LNCaP clone FGC (cell line): ENCODE measurements at regions not wholly inside any gene's neighbourhood (a gene's known extent, or its start where the extent isn't known, plus 50 kb on each side); places are given as distances from the start of the nearest gene placed in this dataset.

ENCODE experiments used
- DNase-seq: peaks from one replicate; pipeline ENCODE4 v3.0.0-alpha.2; 2011; ENCODE audit warnings: low read depth
- H3K4me3 ChIP-seq: 2 replicates; pipeline ENCODE4 v1.5.1; 2011; ENCODE audit warnings: mild to moderate bottlenecking, low read depth, low read length, control low read depth
- CTCF ChIP-seq: IDR thresholded peaks from 2 replicates; pipeline ENCODE4 v1.5.1; 2012; ENCODE audit warnings: mild to moderate bottlenecking; ENCODE audit not compliant: control insufficient read depth, insufficient read depth; ENCODE audit errors: extremely low read depth

- no peak for TF ChIP-seq CTCF
- no peak overlapping the region for H3K4me3 ChIP-seq
- no peak for DNase-seq
These were observed 95.7 kb downstream of the ICOS start for GRCh38 chr2:204032301-204032700.

DNA sequence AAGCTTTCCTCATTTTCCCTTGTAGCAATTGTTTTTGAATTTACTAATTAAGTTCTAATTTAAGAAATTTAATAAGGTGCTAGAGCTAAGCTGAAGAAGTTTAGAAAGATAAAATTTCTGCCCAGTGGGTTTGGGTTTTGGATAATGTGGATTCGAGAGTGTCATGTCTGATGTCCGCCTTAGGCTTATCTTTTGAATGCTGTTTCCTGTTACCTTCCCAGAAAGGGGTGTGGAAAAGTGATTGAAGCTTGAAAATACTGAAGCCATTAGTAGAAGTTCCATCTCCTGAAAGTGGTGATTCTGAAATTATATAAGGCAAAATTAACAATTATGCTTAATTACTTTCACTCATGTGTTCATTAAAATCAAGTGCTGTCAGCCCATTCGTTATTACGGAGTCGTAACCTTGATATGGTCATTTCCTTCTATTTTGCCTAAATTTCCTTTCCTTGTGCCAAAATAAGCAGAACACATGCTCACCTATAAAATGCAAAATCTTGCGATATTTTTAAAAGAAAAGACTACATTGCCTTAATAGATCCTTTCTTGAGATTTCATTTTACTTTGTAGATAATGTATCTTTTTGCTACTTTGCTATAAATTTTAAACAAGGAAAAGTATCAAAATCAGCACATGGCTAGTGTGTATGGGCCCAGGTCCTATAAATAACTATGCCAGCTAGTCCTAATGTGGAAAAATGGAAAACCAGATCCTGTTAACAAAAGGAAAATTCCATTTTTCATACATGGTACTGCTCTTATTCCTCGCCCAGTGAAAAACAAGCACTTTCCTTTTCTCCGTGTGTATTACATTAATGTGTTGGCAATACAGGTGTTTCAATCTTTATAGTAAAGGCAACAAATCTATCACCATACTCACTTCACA lies 97.3 kb downstream of the ICOS start:
- DNase-seq: no peak
- TF ChIP-seq CTCF: no peak
- no peak overlapping the region for H3K4me3 ChIP-seq

DNA sequence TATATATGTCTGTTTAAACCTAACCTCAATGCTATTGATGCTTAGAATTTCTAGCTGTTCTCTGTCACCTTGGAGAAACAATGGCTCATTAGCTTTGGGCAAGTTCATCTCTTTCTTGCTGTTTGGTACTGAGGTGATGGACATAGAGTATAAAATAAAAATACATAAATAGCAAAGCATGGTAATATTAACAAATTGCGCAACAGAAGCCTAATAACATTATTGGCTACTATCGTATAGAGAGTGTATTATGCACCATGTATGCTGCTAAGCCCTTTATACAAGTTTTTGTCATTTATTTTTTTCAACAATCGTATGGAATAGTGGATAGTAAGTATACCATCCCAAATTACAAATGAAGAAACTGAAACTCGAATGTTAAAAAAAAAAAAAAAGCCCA lies 100.1 kb downstream of the ICOS start:
- no peak for DNase-seq
- no peak overlapping the region for H3K4me3 ChIP-seq
- no peak for TF ChIP-seq CTCF

DNA sequence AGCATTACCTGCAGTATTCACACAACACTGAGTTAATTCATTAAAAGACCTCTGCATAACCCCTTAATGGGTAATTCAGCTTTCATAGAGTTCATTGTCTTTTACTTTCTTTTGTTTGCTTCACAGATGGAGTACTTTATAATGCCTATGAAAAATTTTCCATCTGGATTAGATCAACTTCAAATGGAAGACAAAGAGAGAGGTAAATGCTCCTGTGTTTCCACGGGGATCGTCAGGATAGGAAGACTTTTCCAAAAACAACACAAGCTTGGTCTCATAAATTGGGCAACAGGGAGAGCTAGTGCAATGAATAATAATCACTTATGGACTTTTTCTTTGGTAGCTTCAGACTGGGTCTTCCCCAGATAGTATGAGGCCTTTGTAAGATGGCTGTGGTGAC lies 100.7 kb downstream of the ICOS start:
- no peak overlapping the region for H3K4me3 ChIP-seq

DNA sequence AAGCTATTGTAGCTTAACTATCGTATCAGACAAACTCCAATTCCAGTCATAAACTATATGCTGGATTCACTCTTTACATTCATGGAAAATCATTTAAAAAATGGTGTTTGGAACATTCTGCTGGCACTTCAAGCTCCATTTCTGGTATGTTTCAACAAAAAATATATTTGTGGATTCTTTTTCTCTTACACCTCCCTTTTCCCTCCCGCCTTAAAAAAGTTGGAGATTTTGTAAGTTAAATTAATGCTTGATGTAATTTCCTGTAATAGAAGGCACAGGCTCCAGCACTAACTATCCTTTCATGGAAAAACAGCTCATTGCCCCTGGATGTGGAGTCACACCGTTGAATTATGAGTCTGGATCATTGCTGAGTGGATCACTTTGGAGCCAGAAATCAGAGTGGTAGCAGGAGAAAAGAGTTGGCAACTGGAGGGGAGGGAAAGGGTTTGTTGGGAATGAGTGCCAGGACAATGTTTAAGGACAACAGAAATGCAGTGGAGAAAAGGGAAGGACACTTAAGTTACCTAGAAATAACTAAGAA lies 102.8 kb downstream of the ICOS start:
- no peak for DNase-seq
- TF ChIP-seq CTCF: no peak
- H3K4me3 ChIP-seq: no peak overlapping the region

More for the DNA sequence above, 100.7 kb downstream of the ICOS start:
- no peak for DNase-seq
- TF ChIP-seq CTCF: no peak

- no peak for TF ChIP-seq CTCF
- DNase-seq: no peak
- H3K4me3 ChIP-seq: no peak overlapping the region
These were observed 103.5 kb downstream of the ICOS start for GRCh38 chr2:204040016-204040415.

GRCh38 chr2:204042401-204042800 lies 105.8 kb downstream of the ICOS start:
- H3K4me3 ChIP-seq: no peak overlapping the region
- TF ChIP-seq CTCF: no peak
- no peak for DNase-seq
